ENCODE measurements at regions not wholly inside any gene's neighbourhood (a gene's known extent, or its start where the extent isn't known, plus 50 kb on each side); places are given as distances from the start of the nearest gene placed in this dataset.

DNA sequence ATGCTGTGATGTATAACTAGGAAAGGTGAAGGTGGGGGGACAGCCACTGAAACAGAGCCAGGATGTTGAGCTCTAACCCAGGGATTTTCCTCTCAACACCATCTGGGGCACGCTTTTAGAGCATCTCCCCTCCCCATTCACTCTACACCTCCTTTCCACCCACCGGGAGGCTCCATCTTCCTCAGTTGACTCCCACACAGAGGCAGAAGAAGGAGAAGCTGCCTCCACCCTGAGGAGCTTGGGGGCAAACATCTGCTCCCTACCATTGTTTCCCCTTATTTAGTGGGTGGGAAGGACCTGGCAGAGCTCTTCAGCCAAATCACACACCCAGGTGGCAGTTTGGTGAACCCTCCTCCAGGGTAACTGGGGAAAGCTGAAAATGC lies 50.0 kb upstream of the ADA2 start:
- Histone ChIP-seq H3K27me3 (no peaks in the 10 kb centered on the region), H3K9ac (no peak overlapping the region), H3K27ac (0 out of 2 replicates have a peak overlapping the region, but pooled peaks have one; percentile 18), H3K4me3 (no peak overlapping the region), H4K20me1 (no peaks in the 10 kb centered on the region), H3K36me3 (no peaks in the 10 kb centered on the region), H3K9me3 (no peaks in the 10 kb centered on the region), H3K4me2 (peak overlapping the region; percentile 87), H3K4me1 (peaks cover 81% of the 10 kb centered on the region)
- TF ChIP-seq Cebpa-rat (IDR thresholded peaks at IDR 0.05): no peak

Measured in BLaER1 (cell line).